Hepatocyte (in vitro differentiated cells): ENCODE measurements at regions not wholly inside any gene's neighbourhood (a gene's known extent, or its start where the extent isn't known, plus 50 kb on each side); places are given as distances from the start of the nearest gene placed in this dataset.

Source experiments
- DNase-seq: peaks from one replicate; pipeline ENCODE4 v3.0.0-alpha.2; 2016; ENCODE audit warnings: low spot score
- H2AFZ ChIP-seq: fragments of 200-600 bp; sonication (generic); 2 replicates; pipeline ENCODE4 v1.6.0; 2016; ENCODE audit warnings: antibody characterized with exemption, mild to moderate bottlenecking
- H3K27ac ChIP-seq: fragments of 200-600 bp; sonication (generic); 2 replicates; pipeline ENCODE4 v1.5.1; 2016; ENCODE audit warnings: mild to moderate bottlenecking
- H3K27me3 ChIP-seq: fragments of 200-600 bp; sonication (generic); 2 replicates; pipeline ENCODE4 v1.6.1; 2016
- H3K36me3 ChIP-seq: fragments of 200-600 bp; sonication (generic); replicated peaks from 2 replicates; pipeline ENCODE4 v1.5.1; 2016; ENCODE audit warnings: low read depth; ENCODE audit not compliant: insufficient read depth
- H3K4me1 ChIP-seq: fragments of 200-600 bp; sonication (generic); 2 replicates; pipeline ENCODE4 v1.5.1; 2016; ENCODE audit warnings: mild to moderate bottlenecking, moderate library complexity; ENCODE audit not compliant: insufficient read depth
- H3K4me2 ChIP-seq: fragments of 200-600 bp; sonication (generic); 2 replicates; pipeline ENCODE4 v1.6.0; 2016
- H3K4me3 ChIP-seq: fragments of 200-600 bp; sonication (generic); 2 replicates; pipeline ENCODE4 v1.5.1; 2016; ENCODE audit warnings: mild to moderate bottlenecking
- H3K79me2 ChIP-seq: fragments of 200-600 bp; sonication (generic); 2 replicates; pipeline ENCODE4 v1.6.0; 2017; ENCODE audit warnings: mild to moderate bottlenecking
- H3K9me2 ChIP-seq: fragments of 200-600 bp; sonication (generic); replicated peaks from 2 replicates; pipeline ENCODE4 v1.6.0; 2017; ENCODE audit warnings: mild to moderate bottlenecking; ENCODE audit not compliant: insufficient read depth
- H3K9me3 ChIP-seq: fragments of 200-600 bp; sonication (generic); 2 replicates; pipeline ENCODE4 v1.5.1; 2016; ENCODE audit warnings: low read depth, mild to moderate bottlenecking
- H4K20me1 ChIP-seq: fragments of 200-600 bp; sonication (generic); 2 replicates; pipeline ENCODE4 v1.6.0; 2016; ENCODE audit warnings: mild to moderate bottlenecking; ENCODE audit not compliant: insufficient read depth, poor library complexity, severe bottlenecking
- EZH2 ChIP-seq: fragments of 200-600 bp; sonication (generic); IDR thresholded peaks from 2 replicates; pipeline ENCODE4 v1.6.1; 2016; ENCODE audit warnings: antibody characterized with exemption, mild to moderate bottlenecking, borderline replicate concordance
- EZH2phosphoT487 ChIP-seq: fragments of 200-600 bp; sonication (generic); IDR thresholded peaks from one replicate; pipeline ENCODE4 v1.6.1; 2018; ENCODE audit warnings: antibody characterized with exemption, mild to moderate bottlenecking, low read depth, moderate library complexity; ENCODE audit not compliant: unreplicated experiment, severe bottlenecking
- WGBS: methylation state at CpG from one replicate; pipeline ENCODE4 v1.1.6; 2016; ENCODE audit warnings: low lambda C conversion rate; ENCODE audit errors: missing lambda C conversion rate; 5-methylcytosine and 5-hydroxymethylcytosine counted together
- TF ChIP-seq, protein P1 (sequence below): fragments of 200-600 bp; sonication (generic); IDR thresholded peaks from 2 replicates; pipeline ENCODE4 v1.5.1; 2016; ENCODE audit warnings: antibody characterized with exemption, mild to moderate bottlenecking; ENCODE audit not compliant: poor library complexity

DNA sequence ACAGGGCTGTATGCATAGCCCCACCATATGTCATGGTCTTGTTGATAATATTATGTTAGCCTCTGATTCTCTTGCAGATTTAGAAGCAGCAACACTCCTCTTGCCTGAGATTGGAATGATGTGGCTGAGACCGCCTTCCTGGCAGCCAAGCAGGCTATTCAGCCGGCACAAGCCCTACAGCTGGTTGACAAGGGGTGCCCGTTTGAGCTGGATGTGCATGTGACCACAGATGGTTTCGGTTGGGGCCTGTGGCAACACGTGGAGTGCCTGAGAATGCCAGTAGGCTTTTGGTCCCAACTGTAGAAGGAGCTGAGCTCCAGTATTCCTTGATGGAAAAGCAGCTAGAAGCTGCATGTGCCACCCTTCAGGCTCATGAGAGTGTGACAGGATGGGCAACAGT lies 303.6 kb upstream of the POU3F2 start:
- TF ChIP-seq EZH2 (no peak), EZH2phosphoT487 (no peak)
- TF ChIP-seq, protein P1, sequence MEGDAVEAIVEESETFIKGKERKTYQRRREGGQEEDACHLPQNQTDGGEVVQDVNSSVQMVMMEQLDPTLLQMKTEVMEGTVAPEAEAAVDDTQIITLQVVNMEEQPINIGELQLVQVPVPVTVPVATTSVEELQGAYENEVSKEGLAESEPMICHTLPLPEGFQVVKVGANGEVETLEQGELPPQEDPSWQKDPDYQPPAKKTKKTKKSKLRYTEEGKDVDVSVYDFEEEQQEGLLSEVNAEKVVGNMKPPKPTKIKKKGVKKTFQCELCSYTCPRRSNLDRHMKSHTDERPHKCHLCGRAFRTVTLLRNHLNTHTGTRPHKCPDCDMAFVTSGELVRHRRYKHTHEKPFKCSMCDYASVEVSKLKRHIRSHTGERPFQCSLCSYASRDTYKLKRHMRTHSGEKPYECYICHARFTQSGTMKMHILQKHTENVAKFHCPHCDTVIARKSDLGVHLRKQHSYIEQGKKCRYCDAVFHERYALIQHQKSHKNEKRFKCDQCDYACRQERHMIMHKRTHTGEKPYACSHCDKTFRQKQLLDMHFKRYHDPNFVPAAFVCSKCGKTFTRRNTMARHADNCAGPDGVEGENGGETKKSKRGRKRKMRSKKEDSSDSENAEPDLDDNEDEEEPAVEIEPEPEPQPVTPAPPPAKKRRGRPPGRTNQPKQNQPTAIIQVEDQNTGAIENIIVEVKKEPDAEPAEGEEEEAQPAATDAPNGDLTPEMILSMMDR: no peak

DNA sequence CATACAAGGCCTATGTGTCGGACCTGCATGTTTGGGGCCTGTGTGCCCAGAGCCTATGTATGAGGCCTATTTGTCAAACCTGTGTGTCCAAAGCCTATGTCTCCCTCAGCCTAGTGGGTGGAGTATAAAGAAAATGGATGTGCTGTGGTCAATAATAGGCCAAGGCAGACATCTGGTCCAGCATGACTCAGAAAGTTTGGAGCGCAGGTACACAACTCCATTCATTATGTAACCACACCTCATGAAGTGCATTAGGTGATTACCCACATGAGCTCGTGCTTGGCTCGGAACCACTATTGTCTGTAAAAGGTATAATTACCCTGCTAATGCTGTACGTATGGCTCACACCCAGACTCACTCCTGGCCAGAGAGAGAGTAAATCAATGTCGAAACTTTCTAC lies 302.4 kb upstream of the POU3F2 start:
- H3K36me3 ChIP-seq: no peaks in the 10 kb centered on the region
- no peak overlapping the region for H3K4me3 ChIP-seq
- TF ChIP-seq EZH2: no peak
- no peak for TF ChIP-seq EZH2phosphoT487
- TF ChIP-seq, protein P1: no peak
- H3K27ac ChIP-seq: no peak overlapping the region
- no peaks in the 10 kb centered on the region for H3K9me2 ChIP-seq
- DNase-seq: no peak
- no peaks in the 10 kb centered on the region for H4K20me1 ChIP-seq
- no peaks in the 10 kb centered on the region for H3K27me3 ChIP-seq
- WGBS: 85% methylated on average over 6 of the region's 6 CpGs
- no peaks in the 10 kb centered on the region for H3K4me1 ChIP-seq
- H3K9me3 ChIP-seq: no peaks in the 10 kb centered on the region
- no peak overlapping the region for H2AFZ ChIP-seq
- no peak overlapping the region for H3K4me2 ChIP-seq
- no peaks in the 10 kb centered on the region for H3K79me2 ChIP-seq

More for the DNA sequence above, 303.6 kb upstream of the POU3F2 start:
- Histone ChIP-seq H3K9me2 (no peaks in the 10 kb centered on the region), H3K79me2 (no peaks in the 10 kb centered on the region), H2AFZ (no peak overlapping the region), H3K4me2 (no peak overlapping the region), H3K36me3 (no peaks in the 10 kb centered on the region), H3K4me1 (no peaks in the 10 kb centered on the region), H3K9me3 (no peaks in the 10 kb centered on the region), H3K27me3 (no peaks in the 10 kb centered on the region), H4K20me1 (no peaks in the 10 kb centered on the region), H3K27ac (no peak overlapping the region), H3K4me3 (no peak overlapping the region)
- 80% methylated on average over 5 of the region's 5 CpGs for WGBS
- no peak for DNase-seq

DNA sequence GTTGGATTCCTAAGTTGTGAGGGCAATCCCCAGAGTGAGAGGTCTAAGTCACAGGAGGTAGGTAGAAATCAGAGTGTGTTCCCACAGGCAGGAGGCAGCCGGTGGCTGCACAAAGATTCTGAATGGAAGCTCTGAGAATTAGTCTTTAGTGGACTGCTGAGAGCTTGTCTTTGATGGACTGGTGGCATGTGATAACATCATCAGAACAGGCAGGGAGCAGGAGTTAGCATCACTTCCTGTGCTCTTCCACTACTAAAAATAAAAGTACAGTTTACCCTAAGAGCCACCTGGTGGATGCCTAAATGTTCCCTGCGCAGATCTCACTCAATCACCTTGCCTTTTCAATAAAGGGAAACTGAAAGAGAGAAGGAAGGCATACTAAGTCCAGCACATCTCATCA lies 294.6 kb upstream of the POU3F2 start:
- Histone ChIP-seq H2AFZ (no peak overlapping the region), H3K4me2 (no peak overlapping the region), H3K79me2 (no peaks in the 10 kb centered on the region), H3K4me3 (no peak overlapping the region), H3K27ac (no peak overlapping the region), H3K4me1 (no peaks in the 10 kb centered on the region), H4K20me1 (no peaks in the 10 kb centered on the region), H3K9me3 (no peaks in the 10 kb centered on the region), H3K27me3 (no peaks in the 10 kb centered on the region), H3K36me3 (no peaks in the 10 kb centered on the region), H3K9me2 (no peaks in the 10 kb centered on the region)
- no peak for DNase-seq
- WGBS: 72% methylated on average over 2 of the region's 2 CpGs
- TF ChIP-seq EZH2 (no peak), EZH2phosphoT487 (no peak)
- TF ChIP-seq, protein P1: no peak

DNA sequence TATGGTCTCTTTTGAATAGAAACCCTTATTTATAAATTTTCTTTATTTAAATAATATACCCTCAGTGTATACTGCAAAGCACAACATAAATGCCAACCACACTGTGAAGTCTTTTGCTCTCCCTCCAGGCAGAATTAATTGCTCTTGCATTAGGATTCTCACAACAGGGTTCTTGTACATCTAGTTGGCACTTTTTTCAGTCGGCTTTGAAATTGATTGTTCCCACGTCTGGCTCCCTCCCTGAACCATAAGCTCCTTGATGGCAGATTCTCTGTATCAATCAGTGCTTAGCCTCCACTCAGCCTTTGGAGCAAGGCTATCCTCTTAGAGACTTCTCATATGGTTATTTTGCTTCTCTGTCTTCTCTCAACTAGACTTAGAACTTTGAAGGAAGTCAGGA lies 288.0 kb upstream of the POU3F2 start:
- no peak overlapping the region for H2AFZ ChIP-seq

More for the DNA sequence above, 288.0 kb upstream of the POU3F2 start:
- no peaks in the 10 kb centered on the region for H3K79me2 ChIP-seq
- H3K36me3 ChIP-seq: no peaks in the 10 kb centered on the region
- no peak overlapping the region for H3K27ac ChIP-seq
- H3K27me3 ChIP-seq: no peaks in the 10 kb centered on the region
- 77% methylated on average over 2 of the region's 2 CpGs for WGBS
- DNase-seq: no peak
- TF ChIP-seq EZH2phosphoT487 (no peak), EZH2 (no peak)
- TF ChIP-seq, protein P1: no peak
- H3K4me2 ChIP-seq: no peak overlapping the region
- no peaks in the 10 kb centered on the region for H4K20me1 ChIP-seq
- no peaks in the 10 kb centered on the region for H3K4me1 ChIP-seq
- H3K4me3 ChIP-seq: no peak overlapping the region
- no peaks in the 10 kb centered on the region for H3K9me2 ChIP-seq
- H3K9me3 ChIP-seq: no peaks in the 10 kb centered on the region
